ENCODE measurements at regions not wholly inside any gene's neighbourhood (a gene's known extent, or its start where the extent isn't known, plus 50 kb on each side); places are given as distances from the start of the nearest gene placed in this dataset.
A peak's percentile ranks its signal among the peaks of the same experiment; 100 is the strongest.

GRCh38 chr11:45551191-45551713 is 114.2 kb downstream of the CHST1 start:
- no peak for DNase-seq (ENCODE audit: low spot score)
- Histone ChIP-seq H3K79me1 (ENCODE audit: low read depth, low read length) (no peaks in the 10 kb centered on the region), H2BK120ac (ENCODE audit: low read depth, low read length) (no peak overlapping the region), H3K36me3 (replicated peaks in 1 of 2; ENCODE audit: control insufficient read depth in 2 of 2, insufficient read depth in 2 of 2, low read length in 2 of 2) (no peaks in the 10 kb centered on the region), H4K91ac (ENCODE audit: low read depth, low read length, poor library complexity) (no peak overlapping the region), H3K9ac (ENCODE audit: low read depth, low read length, poor library complexity) (no peak overlapping the region), H3K9me3 (replicated peaks in 1 of 2; ENCODE audit: control insufficient read depth in 2 of 2, insufficient read depth in 1 of 2, low read depth in 1 of 2, low read length in 2 of 2) (no peaks in the 10 kb centered on the region), H2BK5ac (ENCODE audit: low read length) (no peak overlapping the region), H2AFZ (ENCODE audit: low read length) (no peak overlapping the region), H2BK15ac (ENCODE audit: low read length) (no peak overlapping the region), H3K27ac (replicated peaks; ENCODE audit: low read length) (no peak overlapping the region), H3K18ac (ENCODE audit: low read length) (peak overlapping the region; percentile 90), H3K14ac (ENCODE audit: low read length) (no peak overlapping the region), H3K4me1 (ENCODE audit: control insufficient read depth in 2 of 2, insufficient read depth in 1 of 2, low read depth in 1 of 2, low read length in 2 of 2) (no peaks in the 10 kb centered on the region), H3K27me3 (ENCODE audit: control insufficient read depth in 3 of 3, insufficient read depth in 3 of 3, low read depth in 1 of 3, low read length in 3 of 3) (peaks cover 0 to 7% (median 0%) of the 10 kb centered on the region in 3 experiments), H3K4me2 (ENCODE audit: insufficient read depth, low read length, poor library complexity, severe bottlenecking) (no peak overlapping the region), H2AK5ac (ENCODE audit: low read depth, low read length) (no peak overlapping the region), H3K23ac (ENCODE audit: low read depth, low read length, poor library complexity) (no peak overlapping the region), H3K4me3 (ENCODE audit: low read length in 2 of 2) (no peak overlapping the region), H3K4ac (ENCODE audit: low read length) (no peak overlapping the region), H4K8ac (ENCODE audit: low read depth, low read length) (no peak overlapping the region), H2BK12ac (ENCODE audit: low read length) (no peak overlapping the region)
- WGBS, 2 donors (ENCODE audit: extremely low coverage in 2 of 2, insufficient read length in 2 of 2, insufficient replicate concordance in 1 of 2), result no CpG with 5 or more reads among the region's 10 CpGs

GRCh38 chr11:45549257-45549656 is 116.2 kb downstream of the CHST1 start:
- Histone ChIP-seq H4K8ac (ENCODE audit: low read depth, low read length) (no peak overlapping the region), H2BK5ac (ENCODE audit: low read length) (no peak overlapping the region), H2BK120ac (ENCODE audit: low read depth, low read length) (no peak overlapping the region), H3K4me1 (ENCODE audit: control insufficient read depth in 2 of 2, insufficient read depth in 1 of 2, low read depth in 1 of 2, low read length in 2 of 2) (no peaks in the 10 kb centered on the region), H3K27ac (replicated peaks; ENCODE audit: low read length) (no peak overlapping the region), H4K91ac (ENCODE audit: low read depth, low read length, poor library complexity) (no peak overlapping the region), H2AFZ (ENCODE audit: low read length) (no peak overlapping the region), H3K4me3 (ENCODE audit: low read length in 2 of 2) (no peak overlapping the region), H3K9ac (ENCODE audit: low read depth, low read length, poor library complexity) (no peak overlapping the region), H2BK12ac (ENCODE audit: low read length) (no peak overlapping the region), H3K9me3 (replicated peaks in 1 of 2; ENCODE audit: control insufficient read depth in 2 of 2, insufficient read depth in 1 of 2, low read depth in 1 of 2, low read length in 2 of 2) (no peaks in the 10 kb centered on the region), H3K4ac (ENCODE audit: low read length) (no peak overlapping the region), H3K79me1 (ENCODE audit: low read depth, low read length) (no peaks in the 10 kb centered on the region), H2BK15ac (ENCODE audit: low read length) (no peak overlapping the region), H2AK5ac (ENCODE audit: low read depth, low read length) (no peak overlapping the region), H3K23ac (ENCODE audit: low read depth, low read length, poor library complexity) (no peak overlapping the region), H3K18ac (ENCODE audit: low read length) (no peak overlapping the region), H3K4me2 (ENCODE audit: insufficient read depth, low read length, poor library complexity, severe bottlenecking) (no peak overlapping the region), H3K36me3 (replicated peaks in 1 of 2; ENCODE audit: control insufficient read depth in 2 of 2, insufficient read depth in 2 of 2, low read length in 2 of 2) (no peaks in the 10 kb centered on the region), H3K27me3 (ENCODE audit: control insufficient read depth in 3 of 3, insufficient read depth in 3 of 3, low read depth in 1 of 3, low read length in 3 of 3) (peaks cover 0 to 7% (median 0%) of the 10 kb centered on the region in 3 experiments), H3K14ac (ENCODE audit: low read length) (no peak overlapping the region)
- WGBS, 2 donors (ENCODE audit: extremely low coverage in 2 of 2, insufficient read length in 2 of 2, insufficient replicate concordance in 1 of 2), result no CpG with 5 or more reads among the region's 6 CpGs
- no peak for DNase-seq (ENCODE audit: low spot score)

DNA sequence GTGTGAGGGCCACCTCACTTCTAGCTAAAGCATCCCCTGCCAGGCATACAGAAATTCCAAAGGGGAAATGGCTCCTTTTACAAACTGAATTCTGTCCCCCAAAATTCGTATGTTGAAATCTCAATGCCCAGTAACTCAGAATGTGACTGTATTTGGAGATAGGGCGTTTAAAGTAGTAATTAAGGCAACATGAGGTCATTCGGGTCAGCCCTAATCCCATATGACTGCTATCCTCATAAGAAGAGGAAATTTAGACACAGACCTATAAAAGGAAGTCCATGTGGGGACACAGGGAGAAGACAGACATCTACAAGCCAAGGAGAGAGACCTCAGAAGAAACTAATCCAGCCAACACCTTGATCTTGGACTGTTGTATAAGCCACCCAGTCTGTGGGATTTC is 119.1 kb downstream of the CHST1 start:
- Histone ChIP-seq H3K14ac (ENCODE audit: low read length) (no peak overlapping the region), H3K9me3 (replicated peaks in 1 of 2; ENCODE audit: control insufficient read depth in 2 of 2, insufficient read depth in 1 of 2, low read depth in 1 of 2, low read length in 2 of 2) (no peaks in the 10 kb centered on the region), H3K79me1 (ENCODE audit: low read depth, low read length) (no peaks in the 10 kb centered on the region), H3K9ac (ENCODE audit: low read depth, low read length, poor library complexity) (no peak overlapping the region), H2BK12ac (ENCODE audit: low read length) (no peak overlapping the region), H2BK15ac (ENCODE audit: low read length) (no peak overlapping the region), H3K36me3 (replicated peaks in 1 of 2; ENCODE audit: control insufficient read depth in 2 of 2, insufficient read depth in 2 of 2, low read length in 2 of 2) (no peaks in the 10 kb centered on the region), H2BK5ac (ENCODE audit: low read length) (no peak overlapping the region), H3K4me2 (ENCODE audit: insufficient read depth, low read length, poor library complexity, severe bottlenecking) (no peak overlapping the region), H3K4ac (ENCODE audit: low read length) (no peak overlapping the region), H3K23ac (ENCODE audit: low read depth, low read length, poor library complexity) (no peak overlapping the region), H2BK120ac (ENCODE audit: low read depth, low read length) (no peak overlapping the region), H4K8ac (ENCODE audit: low read depth, low read length) (no peak overlapping the region), H3K18ac (ENCODE audit: low read length) (no peak overlapping the region), H3K4me1 (ENCODE audit: control insufficient read depth in 2 of 2, insufficient read depth in 1 of 2, low read depth in 1 of 2, low read length in 2 of 2) (no peaks in the 10 kb centered on the region), H4K91ac (ENCODE audit: low read depth, low read length, poor library complexity) (no peak overlapping the region), H2AK5ac (ENCODE audit: low read depth, low read length) (no peak overlapping the region), H3K4me3 (ENCODE audit: low read length in 2 of 2) (no peak overlapping the region), H3K27me3 (ENCODE audit: control insufficient read depth in 3 of 3, insufficient read depth in 3 of 3, low read depth in 1 of 3, low read length in 3 of 3) (no peaks in the 10 kb centered on the region), H2AFZ (ENCODE audit: low read length) (no peak overlapping the region), H3K27ac (replicated peaks; ENCODE audit: low read length) (no peak overlapping the region)
- no peak for DNase-seq (ENCODE audit: low spot score)
- no CpG with 5 or more reads among the region's 3 CpGs for WGBS, 2 donors (ENCODE audit: extremely low coverage in 2 of 2, insufficient read length in 2 of 2, insufficient replicate concordance in 1 of 2)

- Histone ChIP-seq H2AFZ (ENCODE audit: low read length) (no peak overlapping the region), H2AK5ac (ENCODE audit: low read depth, low read length) (no peak overlapping the region), H3K27ac (replicated peaks; ENCODE audit: low read length) (no peak overlapping the region), H3K27me3 (ENCODE audit: control insufficient read depth in 3 of 3, insufficient read depth in 3 of 3, low read depth in 1 of 3, low read length in 3 of 3) (no peaks in the 10 kb centered on the region), H3K14ac (ENCODE audit: low read length) (no peak overlapping the region), H3K4me2 (ENCODE audit: insufficient read depth, low read length, poor library complexity, severe bottlenecking) (no peak overlapping the region), H4K8ac (ENCODE audit: low read depth, low read length) (no peak overlapping the region), H3K4me3 (ENCODE audit: low read length in 2 of 2) (no peak overlapping the region), H3K36me3 (replicated peaks in 1 of 2; ENCODE audit: control insufficient read depth in 2 of 2, insufficient read depth in 2 of 2, low read length in 2 of 2) (no peaks in the 10 kb centered on the region), H3K9ac (ENCODE audit: low read depth, low read length, poor library complexity) (no peak overlapping the region), H2BK15ac (ENCODE audit: low read length) (no peak overlapping the region), H3K23ac (ENCODE audit: low read depth, low read length, poor library complexity) (no peak overlapping the region), H4K91ac (ENCODE audit: low read depth, low read length, poor library complexity) (no peak overlapping the region), H3K79me1 (ENCODE audit: low read depth, low read length) (no peaks in the 10 kb centered on the region), H3K18ac (ENCODE audit: low read length) (no peak overlapping the region), H2BK120ac (ENCODE audit: low read depth, low read length) (no peak overlapping the region), H2BK12ac (ENCODE audit: low read length) (no peak overlapping the region), H3K4ac (ENCODE audit: low read length) (no peak overlapping the region), H3K9me3 (replicated peaks in 1 of 2; ENCODE audit: control insufficient read depth in 2 of 2, insufficient read depth in 1 of 2, low read depth in 1 of 2, low read length in 2 of 2) (no peaks in the 10 kb centered on the region), H3K4me1 (ENCODE audit: control insufficient read depth in 2 of 2, insufficient read depth in 1 of 2, low read depth in 1 of 2, low read length in 2 of 2) (no peaks in the 10 kb centered on the region), H2BK5ac (ENCODE audit: low read length) (no peak overlapping the region)
- no CpG with 5 or more reads among the region's 4 CpGs for WGBS, 2 donors (ENCODE audit: extremely low coverage in 2 of 2, insufficient read length in 2 of 2, insufficient replicate concordance in 1 of 2)
- no peak for DNase-seq (ENCODE audit: low spot score)
These were observed 120.6 kb downstream of the CHST1 start for GRCh38 chr11:45544826-45545225.

Data from neuronal stem cell (in vitro differentiated cells).